ENCODE measurements at regions not wholly inside any gene's neighbourhood (a gene's known extent, or its start where the extent isn't known, plus 50 kb on each side); places are given as distances from the start of the nearest gene placed in this dataset.

DNA sequence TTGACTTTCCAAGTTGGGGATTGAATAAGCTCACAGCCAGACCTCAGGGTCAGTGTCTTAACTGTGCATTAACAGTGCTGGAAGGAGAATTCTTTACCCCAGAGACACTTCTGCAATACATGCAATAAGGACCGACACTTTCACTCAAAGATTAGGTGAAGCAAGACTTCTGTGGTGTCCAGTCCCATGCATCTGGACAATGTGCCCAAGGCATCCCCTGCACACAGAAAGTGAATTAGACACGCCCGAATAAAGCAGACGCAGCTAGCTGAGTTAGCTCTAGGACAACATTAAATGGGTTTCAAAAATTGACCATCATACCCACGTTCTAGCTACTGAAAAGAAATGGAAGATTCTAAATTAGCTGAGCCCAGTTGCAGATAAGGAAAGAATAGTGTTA, 223.9 kb upstream of the NR2F2 start:
- 0 out of 2 replicates have a peak, but pooled peaks cover 3% of the 10 kb centered on the region for H3K27me3 ChIP-seq (ENCODE audit: control insufficient read depth, insufficient read depth, low read length)
- no peak overlapping the region for H3K9ac ChIP-seq (ENCODE audit: low read depth, low read length)
- no peak overlapping the region for H3K27ac ChIP-seq (ENCODE audit: low read depth, low read length)
- no peaks in the 10 kb centered on the region for H3K9me3 ChIP-seq (ENCODE audit: control insufficient read depth, insufficient read depth, low read length)
- H3K4me3 ChIP-seq (ENCODE audit: low read depth, low read length): no peak overlapping the region
- H3K36me3 ChIP-seq (ENCODE audit: control insufficient read depth, insufficient read depth, low read length): no peaks in the 10 kb centered on the region
- no peaks in the 10 kb centered on the region for H3K4me1 ChIP-seq (ENCODE audit: control insufficient read depth, insufficient read depth, low read length)

- no peaks in the 10 kb centered on the region for H3K36me3 ChIP-seq (ENCODE audit: control insufficient read depth, insufficient read depth, low read length)
- no peak overlapping the region for H3K4me3 ChIP-seq (ENCODE audit: low read depth, low read length)
- no peak overlapping the region for H3K9ac ChIP-seq (ENCODE audit: low read depth, low read length)
- no peaks in the 10 kb centered on the region for H3K27me3 ChIP-seq (ENCODE audit: control insufficient read depth, insufficient read depth, low read length)
- H3K4me1 ChIP-seq (ENCODE audit: control insufficient read depth, insufficient read depth, low read length): no peaks in the 10 kb centered on the region
- no peaks in the 10 kb centered on the region for H3K9me3 ChIP-seq (ENCODE audit: control insufficient read depth, insufficient read depth, low read length)
- no peak overlapping the region for H3K27ac ChIP-seq (ENCODE audit: low read depth, low read length)
Observed at GRCh38 chr15:96107916-96108315, 222.6 kb upstream of the NR2F2 start.

DNA sequence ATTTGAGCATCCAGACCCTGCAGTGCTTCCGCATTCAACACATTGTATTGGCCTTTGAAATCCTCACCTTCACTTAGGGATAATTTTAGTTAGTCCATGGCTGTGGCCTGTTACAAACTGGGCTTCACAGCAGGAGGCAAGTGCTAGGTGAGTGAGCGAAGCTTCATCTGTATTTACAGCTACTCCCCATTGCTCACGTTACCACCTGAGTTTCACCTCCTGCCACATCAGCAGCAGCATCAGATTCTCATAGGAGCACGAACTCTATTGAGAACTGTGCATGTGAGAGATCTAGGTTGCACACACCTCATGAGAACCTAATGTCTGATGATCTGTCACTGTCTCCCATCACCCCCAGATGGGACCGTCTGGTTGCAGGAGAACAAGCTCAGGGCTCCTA, 222.1 kb upstream of the NR2F2 start:
- no peak overlapping the region for H3K27ac ChIP-seq (ENCODE audit: low read depth, low read length)
- no peaks in the 10 kb centered on the region for H3K9me3 ChIP-seq (ENCODE audit: control insufficient read depth, insufficient read depth, low read length)
- no peak overlapping the region for H3K9ac ChIP-seq (ENCODE audit: low read depth, low read length)
- no peaks in the 10 kb centered on the region for H3K27me3 ChIP-seq (ENCODE audit: control insufficient read depth, insufficient read depth, low read length)
- no peaks in the 10 kb centered on the region for H3K4me1 ChIP-seq (ENCODE audit: control insufficient read depth, insufficient read depth, low read length)
- no peaks in the 10 kb centered on the region for H3K36me3 ChIP-seq (ENCODE audit: control insufficient read depth, insufficient read depth, low read length)
- no peak overlapping the region for H3K4me3 ChIP-seq (ENCODE audit: low read depth, low read length)

GRCh38 chr15:96109820-96110219, 220.7 kb upstream of the NR2F2 start:
- H3K4me1 ChIP-seq (ENCODE audit: control insufficient read depth, insufficient read depth, low read length): no peaks in the 10 kb centered on the region
- no peaks in the 10 kb centered on the region for H3K9me3 ChIP-seq (ENCODE audit: control insufficient read depth, insufficient read depth, low read length)
- H3K9ac ChIP-seq (ENCODE audit: low read depth, low read length): no peak overlapping the region
- H3K4me3 ChIP-seq (ENCODE audit: low read depth, low read length): no peak overlapping the region
- H3K36me3 ChIP-seq (ENCODE audit: control insufficient read depth, insufficient read depth, low read length): no peaks in the 10 kb centered on the region
- no peaks in the 10 kb centered on the region for H3K27me3 ChIP-seq (ENCODE audit: control insufficient read depth, insufficient read depth, low read length)
- H3K27ac ChIP-seq (ENCODE audit: low read depth, low read length): no peak overlapping the region

GRCh38 chr15:96112018-96112417, 218.5 kb upstream of the NR2F2 start:
- Histone ChIP-seq H3K27ac (ENCODE audit: low read depth, low read length) (no peak overlapping the region), H3K4me3 (ENCODE audit: low read depth, low read length) (no peak overlapping the region), H3K27me3 (ENCODE audit: control insufficient read depth, insufficient read depth, low read length) (no peaks in the 10 kb centered on the region), H3K36me3 (ENCODE audit: control insufficient read depth, insufficient read depth, low read length) (no peaks in the 10 kb centered on the region), H3K9me3 (ENCODE audit: control insufficient read depth, insufficient read depth, low read length) (no peaks in the 10 kb centered on the region), H3K4me1 (ENCODE audit: control insufficient read depth, insufficient read depth, low read length) (no peaks in the 10 kb centered on the region), H3K9ac (ENCODE audit: low read depth, low read length) (no peak overlapping the region)

GRCh38 chr15:96115642-96116041, 214.9 kb upstream of the NR2F2 start:
- Histone ChIP-seq H3K4me3 (ENCODE audit: low read depth, low read length) (no peak overlapping the region), H3K9ac (ENCODE audit: low read depth, low read length) (no peak overlapping the region), H3K27ac (ENCODE audit: low read depth, low read length) (no peak overlapping the region), H3K36me3 (ENCODE audit: control insufficient read depth, insufficient read depth, low read length) (no peaks in the 10 kb centered on the region), H3K27me3 (ENCODE audit: control insufficient read depth, insufficient read depth, low read length) (no peaks in the 10 kb centered on the region), H3K9me3 (ENCODE audit: control insufficient read depth, insufficient read depth, low read length) (no peaks in the 10 kb centered on the region), H3K4me1 (ENCODE audit: control insufficient read depth, insufficient read depth, low read length) (peaks cover 5% of the 10 kb centered on the region; the same call in 1 of the 2 replicates)

DNA sequence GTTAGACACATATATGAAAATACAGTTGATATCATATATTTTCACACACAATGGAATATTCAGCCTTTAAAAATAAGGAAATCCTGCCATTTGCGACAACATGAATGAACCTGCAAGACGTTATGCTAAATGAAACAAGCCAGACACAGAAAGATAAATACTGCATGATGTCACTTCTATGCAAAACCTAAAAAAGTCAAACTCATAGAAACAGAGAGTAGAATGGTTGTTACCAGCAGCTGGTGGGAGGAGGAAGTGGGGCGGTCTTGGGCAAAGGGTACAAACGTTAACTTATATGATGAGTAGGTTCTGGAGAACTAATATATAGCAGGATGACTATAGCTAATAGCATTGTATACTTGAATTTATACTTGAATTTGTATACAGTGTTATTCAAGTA, 213.2 kb upstream of the NR2F2 start:
- no peaks in the 10 kb centered on the region for H3K9me3 ChIP-seq (ENCODE audit: control insufficient read depth, insufficient read depth, low read length)
- H3K4me1 ChIP-seq (ENCODE audit: control insufficient read depth, insufficient read depth, low read length): peaks cover 5% of the 10 kb centered on the region; the same call in 1 of the 2 replicates
- H3K9ac ChIP-seq (ENCODE audit: low read depth, low read length): no peak overlapping the region
- H3K27me3 ChIP-seq (ENCODE audit: control insufficient read depth, insufficient read depth, low read length): no peaks in the 10 kb centered on the region
- no peak overlapping the region for H3K27ac ChIP-seq (ENCODE audit: low read depth, low read length)
- no peaks in the 10 kb centered on the region for H3K36me3 ChIP-seq (ENCODE audit: control insufficient read depth, insufficient read depth, low read length)
- no peak overlapping the region for H3K4me3 ChIP-seq (ENCODE audit: low read depth, low read length)

GRCh38 chr15:96119734-96120133, 210.8 kb upstream of the NR2F2 start:
- H3K27ac ChIP-seq (ENCODE audit: low read depth, low read length): no peak overlapping the region
- H3K4me3 ChIP-seq (ENCODE audit: low read depth, low read length): no peak overlapping the region
- no peaks in the 10 kb centered on the region for H3K9me3 ChIP-seq (ENCODE audit: control insufficient read depth, insufficient read depth, low read length)
- H3K4me1 ChIP-seq (ENCODE audit: control insufficient read depth, insufficient read depth, low read length): peaks cover 5% of the 10 kb centered on the region; the same call in 1 of the 2 replicates
- no peaks in the 10 kb centered on the region for H3K36me3 ChIP-seq (ENCODE audit: control insufficient read depth, insufficient read depth, low read length)
- no peaks in the 10 kb centered on the region for H3K27me3 ChIP-seq (ENCODE audit: control insufficient read depth, insufficient read depth, low read length)
- no peak overlapping the region for H3K9ac ChIP-seq (ENCODE audit: low read depth, low read length)

DNA sequence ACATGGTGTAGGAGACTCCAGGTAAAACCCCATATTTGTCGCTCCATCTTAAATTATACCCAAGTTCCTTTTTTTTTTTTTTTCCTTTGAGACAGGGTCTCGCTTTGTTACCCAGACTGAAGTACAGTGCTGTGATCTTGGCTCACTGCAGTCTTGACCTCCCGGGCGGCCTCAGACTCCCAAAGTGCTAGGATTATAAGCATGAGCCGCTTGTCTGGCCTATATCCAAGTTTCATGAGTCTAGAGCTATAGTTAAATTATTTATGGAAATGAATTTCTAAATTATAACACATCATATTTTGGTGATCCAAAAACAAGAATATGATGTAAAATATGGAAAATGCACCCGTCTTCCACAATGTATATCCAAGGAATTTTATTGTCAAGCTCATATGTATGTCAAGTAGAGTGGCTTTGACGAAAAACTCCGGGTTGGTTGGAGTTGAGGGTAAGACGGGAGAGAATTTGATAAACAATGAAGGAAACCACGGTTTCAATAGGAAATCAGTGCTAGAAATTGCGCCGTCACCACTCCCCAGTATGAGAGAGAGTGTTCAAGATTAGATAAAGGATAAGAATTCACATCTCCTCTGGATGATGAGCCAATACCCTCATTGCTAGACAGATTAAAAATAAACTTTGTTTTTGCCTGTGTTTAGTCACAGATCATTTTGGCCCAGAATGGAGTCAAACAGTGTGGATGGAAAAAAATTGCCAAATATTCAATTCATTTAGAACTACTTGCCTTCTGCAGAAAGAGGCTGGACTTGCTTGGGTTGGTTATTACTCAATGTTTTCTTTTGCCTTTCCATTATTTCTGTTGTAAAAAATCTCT, 209.2 kb upstream of the NR2F2 start:
- Histone ChIP-seq H3K4me1 (ENCODE audit: control insufficient read depth, insufficient read depth, low read length) (peaks cover 5% of the 10 kb centered on the region; the same call in 1 of the 2 replicates), H3K27me3 (ENCODE audit: control insufficient read depth, insufficient read depth, low read length) (no peaks in the 10 kb centered on the region), H3K9ac (ENCODE audit: low read depth, low read length) (no peak overlapping the region), H3K4me3 (ENCODE audit: low read depth, low read length) (no peak overlapping the region), H3K27ac (ENCODE audit: low read depth, low read length) (no peak overlapping the region), H3K9me3 (ENCODE audit: control insufficient read depth, insufficient read depth, low read length) (no peaks in the 10 kb centered on the region), H3K36me3 (ENCODE audit: control insufficient read depth, insufficient read depth, low read length) (no peaks in the 10 kb centered on the region)

GRCh38 chr15:96122077-96123027, 208.1 kb upstream of the NR2F2 start:
- H3K27me3 ChIP-seq (ENCODE audit: control insufficient read depth, insufficient read depth, low read length): no peaks in the 10 kb centered on the region
- H3K27ac ChIP-seq (ENCODE audit: low read depth, low read length): no peak overlapping the region
- H3K4me3 ChIP-seq (ENCODE audit: low read depth, low read length): no peak overlapping the region
- peaks cover 5% of the 10 kb centered on the region; the same call in 1 of the 2 replicates for H3K4me1 ChIP-seq (ENCODE audit: control insufficient read depth, insufficient read depth, low read length)
- no peaks in the 10 kb centered on the region for H3K9me3 ChIP-seq (ENCODE audit: control insufficient read depth, insufficient read depth, low read length)
- no peaks in the 10 kb centered on the region for H3K36me3 ChIP-seq (ENCODE audit: control insufficient read depth, insufficient read depth, low read length)
- H3K9ac ChIP-seq (ENCODE audit: low read depth, low read length): no peak overlapping the region

GRCh38 chr15:96123028-96123400, 207.5 kb upstream of the NR2F2 start:
- H3K9ac ChIP-seq (ENCODE audit: low read depth, low read length): no peak overlapping the region
- peaks cover 5% of the 10 kb centered on the region; the same call in 1 of the 2 replicates for H3K4me1 ChIP-seq (ENCODE audit: control insufficient read depth, insufficient read depth, low read length)
- H3K4me3 ChIP-seq (ENCODE audit: low read depth, low read length): no peak overlapping the region
- no peak overlapping the region for H3K27ac ChIP-seq (ENCODE audit: low read depth, low read length)
- H3K27me3 ChIP-seq (ENCODE audit: control insufficient read depth, insufficient read depth, low read length): no peaks in the 10 kb centered on the region
- no peaks in the 10 kb centered on the region for H3K9me3 ChIP-seq (ENCODE audit: control insufficient read depth, insufficient read depth, low read length)
- H3K36me3 ChIP-seq (ENCODE audit: control insufficient read depth, insufficient read depth, low read length): no peaks in the 10 kb centered on the region
